SK-N-SH (cell line): ENCODE measurements at regions not wholly inside any gene's neighbourhood (a gene's known extent, or its start where the extent isn't known, plus 50 kb on each side); places are given as distances from the start of the nearest gene placed in this dataset.
A peak's percentile ranks its signal among the peaks of the same experiment; 100 is the strongest.

Experiments
- CTCF ChIA-PET: fragments of 300-600, 350-600 bp; formaldehyde crosslinking; extraction: SDS; loops from one replicate; lab custom pipeline; 2021; lab: Yijun Ruan, JAX
- POLR2A ChIA-PET: fragments of 350-600 bp; sonication (Branson Sonifier 250); formaldehyde crosslinking; extraction: SDS; loops from one replicate; lab custom pipeline; 2020; ENCODE audit warnings: antibody characterized with exemption, inconsistent platforms; lab: Yijun Ruan, JAX
- DNase-seq: peaks from one replicate; pipeline ENCODE4 v3.0.0; 2012
- H2AFZ ChIP-seq: fragments of 200-600 bp; sonication (generic); 2 replicates; pipeline ENCODE4 v1.8.1; 2016; ENCODE audit warnings: antibody characterized with exemption, mild to moderate bottlenecking, low read depth
- H3F3A ChIP-seq: fragments of 200-600 bp; sonication (generic); replicated peaks from 2 replicates; pipeline ENCODE3; 2016; ENCODE audit warnings: antibody characterized with exemption, mild to moderate bottlenecking; ENCODE audit not compliant: insufficient read depth
- H3K27ac ChIP-seq, 2 experiments: fragments of 200-500 bp in 1 of 2; fragments of 200-600 bp in 1 of 2; sonication (Bioruptor generic) in 1 of 2; sonication (generic), shearing (Covaris generic) in 1 of 2; 2 replicates each; pipeline versions ENCODE4 v1.5.1 to v1.6.1; 2014 to 2016; ENCODE audit warnings: low read depth in 2 of 2, inconsistent platforms in 1 of 2, low read length in 1 of 2, mild to moderate bottlenecking in 1 of 2, mixed read lengths in 1 of 2
- H3K27me3 ChIP-seq: fragments of 200-600 bp; sonication (generic), shearing (Covaris generic); 2 replicates; pipeline ENCODE4 v1.6.1; 2016; ENCODE audit warnings: mixed run types; ENCODE audit not compliant: insufficient read depth
- H3K36me3 ChIP-seq, 2 experiments: fragments of 200-500 bp in 1 of 2; fragments of 200-600 bp in 1 of 2; sonication (Bioruptor generic) in 1 of 2; sonication (generic) in 1 of 2; replicated peaks in 1 of 2; 2 replicates each; pipeline versions ENCODE3 to v1.5.1; 2014 to 2016; ENCODE audit warnings: low read length in 1 of 2, mild to moderate bottlenecking in 1 of 2; ENCODE audit not compliant: insufficient read depth in 2 of 2, control insufficient read depth in 1 of 2
- H3K4me1 ChIP-seq, 2 experiments: fragments of 200-500 bp in 1 of 2; fragments of 200-600 bp in 1 of 2; sonication (Bioruptor generic) in 1 of 2; sonication (generic), shearing (Covaris generic) in 1 of 2; 2 replicates each; pipeline versions ENCODE4 v1.5.1 to v1.6.1; 2014 to 2016; ENCODE audit warnings: low read depth in 1 of 2, low read length in 1 of 2, mixed run types in 1 of 2; ENCODE audit not compliant: insufficient read depth in 2 of 2, control insufficient read depth in 1 of 2
- H3K4me2 ChIP-seq: fragments of 200-600 bp; sonication (generic), shearing (Covaris generic); 2 replicates; pipeline ENCODE4 v1.6.1; 2017; ENCODE audit warnings: mixed run types
- H3K4me3 ChIP-seq, 2 experiments: fragments of 200-500 bp in 1 of 2; fragments of 200-600 bp in 1 of 2; sonication (Bioruptor generic) in 1 of 2; sonication (generic), shearing (Covaris generic) in 1 of 2; 2 replicates each; pipeline versions ENCODE4 v1.5.1 to v1.8.1; 2014 to 2016; ENCODE audit warnings: low read depth in 2 of 2, inconsistent platforms in 1 of 2, low read length in 1 of 2, mild to moderate bottlenecking in 1 of 2, mixed read lengths in 1 of 2, moderate library complexity in 1 of 2
- H3K79me2 ChIP-seq: fragments of 200-600 bp; sonication (generic); 2 replicates; pipeline ENCODE4 v1.8.1; 2017; ENCODE audit warnings: mild to moderate bottlenecking; ENCODE audit not compliant: insufficient read depth
- H3K9ac ChIP-seq: fragments of 200-600 bp; sonication (generic); 2 replicates; pipeline ENCODE4 v1.6.1; 2017; ENCODE audit warnings: mixed run types
- H3K9me2 ChIP-seq: fragments of 200-600 bp; sonication (generic); 2 replicates; pipeline ENCODE4 v1.6.1; 2017; ENCODE audit warnings: mixed run types
- H3K9me3 ChIP-seq: fragments of 200-600 bp; sonication (generic); 2 replicates; pipeline ENCODE4 v1.6.1; 2017; ENCODE audit warnings: mixed run types, mild to moderate bottlenecking, moderate library complexity
- H4K20me1 ChIP-seq: fragments of 200-600 bp; sonication (generic); 2 replicates; pipeline ENCODE4 v1.6.1; 2017; ENCODE audit warnings: mild to moderate bottlenecking, mixed run types; ENCODE audit not compliant: insufficient read depth
- CHD2 ChIP-seq: fragments of 150-350 bp; IDR thresholded peaks from 2 replicates; pipeline ENCODE4 v1.6.1; 2018; ENCODE audit warnings: low read length; ENCODE audit not compliant: partially characterized antibody
- ELF1 ChIP-seq: IDR thresholded peaks from 2 replicates; pipeline ENCODE4 v1.4.0; 2012
- EZH2phosphoT487 ChIP-seq: fragments of 200-600 bp; sonication (generic); IDR thresholded peaks from 2 replicates; pipeline ENCODE4 v1.6.1; 2017; ENCODE audit warnings: low read depth, mixed run types, mild to moderate bottlenecking, antibody characterized with exemption, moderate library complexity, borderline replicate concordance
- FOXM1 ChIP-seq: IDR thresholded peaks from 2 replicates; pipeline ENCODE4 v1.4.0; 2012; ENCODE audit warnings: low read depth, mild to moderate bottlenecking
- GABPA ChIP-seq: IDR thresholded peaks from 2 replicates; pipeline ENCODE4 v1.4.0; 2012; ENCODE audit warnings: low read depth, mild to moderate bottlenecking
- GATA2 ChIP-seq: sonication (generic); formaldehyde crosslinking; IDR thresholded peaks from 2 replicates; pipeline ENCODE4 v1.5.0; 2020; ENCODE audit warnings: mild to moderate bottlenecking, missing genetic modification reagents
- JUND ChIP-seq: IDR thresholded peaks from 2 replicates; pipeline ENCODE4 v1.4.0; 2012
- MEF2A ChIP-seq: IDR thresholded peaks from 2 replicates; pipeline ENCODE4 v1.4.0; 2012; ENCODE audit warnings: low read depth, borderline replicate concordance
- NRF1 ChIP-seq: IDR thresholded peaks from 2 replicates; pipeline ENCODE4 v1.6.1; 2012; ENCODE audit warnings: low read depth, mild to moderate bottlenecking, low read length
- POLR2AphosphoS5 ChIP-seq: IDR thresholded peaks from 2 replicates; pipeline ENCODE4 v1.6.1; 2012; ENCODE audit warnings: low read depth, low read length
- RCOR1 ChIP-seq: fragments of 150-350 bp; IDR thresholded peaks from 2 replicates; pipeline ENCODE4 v1.6.1; 2017; ENCODE audit warnings: antibody characterized with exemption, low read length
- RXRA ChIP-seq: IDR thresholded peaks from 2 replicates; pipeline ENCODE4 v1.4.0; 2012; ENCODE audit warnings: low read depth, mild to moderate bottlenecking, borderline replicate concordance
- SIN3A ChIP-seq: IDR thresholded peaks from 2 replicates; pipeline ENCODE4 v1.6.1; 2012; ENCODE audit warnings: low read depth, mild to moderate bottlenecking, low read length, moderate library complexity, borderline replicate concordance
- TAF1 ChIP-seq: IDR thresholded peaks from 2 replicates; pipeline ENCODE4 v1.6.1; 2012; ENCODE audit warnings: low read depth, mild to moderate bottlenecking, low read length, moderate library complexity, borderline replicate concordance
- TCF12 ChIP-seq: IDR thresholded peaks from 2 replicates; pipeline ENCODE4 v1.4.0; 2012
- YY1 ChIP-seq: IDR thresholded peaks from 2 replicates; pipeline ENCODE4 v1.4.0; 2012; ENCODE audit warnings: low read depth, mild to moderate bottlenecking
- WGBS: methylation state at CpG from one replicate; pipeline ENCODE4 v1.1.6; 2017; ENCODE audit warnings: low lambda C conversion rate; 5-methylcytosine and 5-hydroxymethylcytosine counted together
- TF ChIP-seq, protein P1 (sequence below): fragments of 200-600 bp; sonication (generic); IDR thresholded peaks from 2 replicates; pipeline ENCODE4 v1.6.1; 2017; ENCODE audit warnings: antibody characterized with exemption, mild to moderate bottlenecking, moderate library complexity
- TF ChIP-seq, protein P2 (sequence below): IDR thresholded peaks from 2 replicates; pipeline ENCODE4 v1.4.0; 2012; ENCODE audit warnings: low read depth
- TF ChIP-seq, protein P3 (sequence below): fragments of 150-350 bp; IDR thresholded peaks from 2 replicates; pipeline ENCODE4 v1.6.1; 2016; ENCODE audit warnings: mild to moderate bottlenecking, low read depth, low read length
- TF ChIP-seq, protein P4 (sequence below): IDR thresholded peaks from 2 replicates; pipeline ENCODE4 v1.6.1; 2012; ENCODE audit warnings: mild to moderate bottlenecking, low read depth, low read length, moderate library complexity

GRCh38 chr13:63455938-63456337 lies 2040.3 kb upstream of the PCDH20 start:
- DNase-seq: peak; percentile 4
- no peaks in the 10 kb centered on the region for H3K4me1 ChIP-seq
- H3K9me3 ChIP-seq: no peaks in the 10 kb centered on the region
- no peaks in the 10 kb centered on the region for H3F3A ChIP-seq
- H3K27ac ChIP-seq: no peak overlapping the region
- POLR2A ChIA-PET: no interaction called here
- no peak for TF ChIP-seq GABPA
- TF ChIP-seq, protein P1, sequence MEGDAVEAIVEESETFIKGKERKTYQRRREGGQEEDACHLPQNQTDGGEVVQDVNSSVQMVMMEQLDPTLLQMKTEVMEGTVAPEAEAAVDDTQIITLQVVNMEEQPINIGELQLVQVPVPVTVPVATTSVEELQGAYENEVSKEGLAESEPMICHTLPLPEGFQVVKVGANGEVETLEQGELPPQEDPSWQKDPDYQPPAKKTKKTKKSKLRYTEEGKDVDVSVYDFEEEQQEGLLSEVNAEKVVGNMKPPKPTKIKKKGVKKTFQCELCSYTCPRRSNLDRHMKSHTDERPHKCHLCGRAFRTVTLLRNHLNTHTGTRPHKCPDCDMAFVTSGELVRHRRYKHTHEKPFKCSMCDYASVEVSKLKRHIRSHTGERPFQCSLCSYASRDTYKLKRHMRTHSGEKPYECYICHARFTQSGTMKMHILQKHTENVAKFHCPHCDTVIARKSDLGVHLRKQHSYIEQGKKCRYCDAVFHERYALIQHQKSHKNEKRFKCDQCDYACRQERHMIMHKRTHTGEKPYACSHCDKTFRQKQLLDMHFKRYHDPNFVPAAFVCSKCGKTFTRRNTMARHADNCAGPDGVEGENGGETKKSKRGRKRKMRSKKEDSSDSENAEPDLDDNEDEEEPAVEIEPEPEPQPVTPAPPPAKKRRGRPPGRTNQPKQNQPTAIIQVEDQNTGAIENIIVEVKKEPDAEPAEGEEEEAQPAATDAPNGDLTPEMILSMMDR: peak; percentile 46
- TF ChIP-seq, all 33 proteins: peak for 1
- Histone ChIP-seq H3K4me3 (no peak overlapping the region), H4K20me1 (no peaks in the 10 kb centered on the region), H3K36me3 (no peaks in the 10 kb centered on the region), H3K4me2 (no peak overlapping the region), H3K27me3 (no peaks in the 10 kb centered on the region), H3K9ac (no peak overlapping the region), H3K79me2 (no peaks in the 10 kb centered on the region), H3K9me2 (no peaks in the 10 kb centered on the region), H2AFZ (no peak overlapping the region)
- CTCF ChIA-PET: interaction anchor here (1.0 kb wide), 1 partner anchor 8 kb away, joined by 3 read pairs; no protein-coding TSS in a partner anchor
- 71% methylated on average over 3 of the region's 3 CpGs for WGBS

- no peaks in the 10 kb centered on the region for H3K27me3 ChIP-seq
- H3K79me2 ChIP-seq: no peaks in the 10 kb centered on the region
- no peaks in the 10 kb centered on the region for H3K9me2 ChIP-seq
- no peaks in the 10 kb centered on the region for H3K36me3 ChIP-seq
- H3K9me3 ChIP-seq: no peaks in the 10 kb centered on the region
- H3K4me2 ChIP-seq: no peak overlapping the region
- 0 out of 4 replicates have a peak, but pooled peaks cover 0 to 3% of the 10 kb centered on the region in 2 experiments for H3K4me1 ChIP-seq
- ChIA-PET CTCF (no interaction called here), POLR2A (no interaction called here)
- DNase-seq: no peak
- H3K9ac ChIP-seq: peak overlapping the region; percentile 10; the same call in 1 of the 2 replicates
- H4K20me1 ChIP-seq: no peaks in the 10 kb centered on the region
- H3K27ac ChIP-seq: no peak overlapping the region
- peaks cover 7% of the 10 kb centered on the region for H3F3A ChIP-seq
- no peak overlapping the region for H3K4me3 ChIP-seq
- TF ChIP-seq TAF1: no peak
- no peak for TF ChIP-seq FOXM1
- TF ChIP-seq, protein P2, sequence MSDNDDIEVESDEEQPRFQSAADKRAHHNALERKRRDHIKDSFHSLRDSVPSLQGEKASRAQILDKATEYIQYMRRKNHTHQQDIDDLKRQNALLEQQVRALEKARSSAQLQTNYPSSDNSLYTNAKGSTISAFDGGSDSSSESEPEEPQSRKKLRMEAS: no peak
- no peak for TF ChIP-seq ELF1
- TF ChIP-seq NRF1: no peak
- TF ChIP-seq SIN3A: no peak
- TF ChIP-seq, protein P3, sequence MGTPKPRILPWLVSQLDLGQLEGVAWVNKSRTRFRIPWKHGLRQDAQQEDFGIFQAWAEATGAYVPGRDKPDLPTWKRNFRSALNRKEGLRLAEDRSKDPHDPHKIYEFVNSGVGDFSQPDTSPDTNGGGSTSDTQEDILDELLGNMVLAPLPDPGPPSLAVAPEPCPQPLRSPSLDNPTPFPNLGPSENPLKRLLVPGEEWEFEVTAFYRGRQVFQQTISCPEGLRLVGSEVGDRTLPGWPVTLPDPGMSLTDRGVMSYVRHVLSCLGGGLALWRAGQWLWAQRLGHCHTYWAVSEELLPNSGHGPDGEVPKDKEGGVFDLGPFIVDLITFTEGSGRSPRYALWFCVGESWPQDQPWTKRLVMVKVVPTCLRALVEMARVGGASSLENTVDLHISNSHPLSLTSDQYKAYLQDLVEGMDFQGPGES: no peak
- no peak for TF ChIP-seq RXRA
- no peak for TF ChIP-seq MEF2A
- no peak for TF ChIP-seq YY1
- no peak for TF ChIP-seq RCOR1
- no peak for TF ChIP-seq JUND
- TF ChIP-seq POLR2AphosphoS5: no peak
- no peak for TF ChIP-seq EZH2phosphoT487
- TF ChIP-seq GATA2: no peak
- TF ChIP-seq, protein P4, sequence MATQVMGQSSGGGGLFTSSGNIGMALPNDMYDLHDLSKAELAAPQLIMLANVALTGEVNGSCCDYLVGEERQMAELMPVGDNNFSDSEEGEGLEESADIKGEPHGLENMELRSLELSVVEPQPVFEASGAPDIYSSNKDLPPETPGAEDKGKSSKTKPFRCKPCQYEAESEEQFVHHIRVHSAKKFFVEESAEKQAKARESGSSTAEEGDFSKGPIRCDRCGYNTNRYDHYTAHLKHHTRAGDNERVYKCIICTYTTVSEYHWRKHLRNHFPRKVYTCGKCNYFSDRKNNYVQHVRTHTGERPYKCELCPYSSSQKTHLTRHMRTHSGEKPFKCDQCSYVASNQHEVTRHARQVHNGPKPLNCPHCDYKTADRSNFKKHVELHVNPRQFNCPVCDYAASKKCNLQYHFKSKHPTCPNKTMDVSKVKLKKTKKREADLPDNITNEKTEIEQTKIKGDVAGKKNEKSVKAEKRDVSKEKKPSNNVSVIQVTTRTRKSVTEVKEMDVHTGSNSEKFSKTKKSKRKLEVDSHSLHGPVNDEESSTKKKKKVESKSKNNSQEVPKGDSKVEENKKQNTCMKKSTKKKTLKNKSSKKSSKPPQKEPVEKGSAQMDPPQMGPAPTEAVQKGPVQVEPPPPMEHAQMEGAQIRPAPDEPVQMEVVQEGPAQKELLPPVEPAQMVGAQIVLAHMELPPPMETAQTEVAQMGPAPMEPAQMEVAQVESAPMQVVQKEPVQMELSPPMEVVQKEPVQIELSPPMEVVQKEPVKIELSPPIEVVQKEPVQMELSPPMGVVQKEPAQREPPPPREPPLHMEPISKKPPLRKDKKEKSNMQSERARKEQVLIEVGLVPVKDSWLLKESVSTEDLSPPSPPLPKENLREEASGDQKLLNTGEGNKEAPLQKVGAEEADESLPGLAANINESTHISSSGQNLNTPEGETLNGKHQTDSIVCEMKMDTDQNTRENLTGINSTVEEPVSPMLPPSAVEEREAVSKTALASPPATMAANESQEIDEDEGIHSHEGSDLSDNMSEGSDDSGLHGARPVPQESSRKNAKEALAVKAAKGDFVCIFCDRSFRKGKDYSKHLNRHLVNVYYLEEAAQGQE: no peak
- TF ChIP-seq TCF12: no peak
- no peak for TF ChIP-seq CHD2
- TF ChIP-seq, all 33 proteins: peak for 0
- peak overlapping the region; percentile 50 for H2AFZ ChIP-seq
- WGBS: 43% methylated on average over 1 of the region's 1 CpG
These were observed 2033.9 kb upstream of the PCDH20 start for GRCh38 chr13:63449550-63449949.
